ENCODE measurements at regions not wholly inside any gene's neighbourhood (a gene's known extent, or its start where the extent isn't known, plus 50 kb on each side); places are given as distances from the start of the nearest gene placed in this dataset.

GRCh38 chr6:15872241-15873103, 209.6 kb upstream of the DTNBP1 start:
- no peak for TF ChIP-seq ZZZ3 (IDR thresholded peaks at IDR 0.05; ENCODE audit: control insufficient read depth, insufficient read length, low read depth)
- no peak for TF ChIP-seq IRF4 (IDR thresholded peaks at IDR 0.05; ENCODE audit: low read depth, low read length)
- no peak for TF ChIP-seq TCF7 (IDR thresholded peaks at IDR 0.05; ENCODE audit: borderline replicate concordance)
- TF ChIP-seq TAF1 (IDR thresholded peaks at IDR 0.05; ENCODE audit: borderline replicate concordance, low read depth, low read length), result no peak
- TF ChIP-seq CHD2 (IDR thresholded peaks at IDR 0.05; ENCODE audit: borderline replicate concordance, low read depth, low read length), result no peak
- TF ChIP-seq CTCF (IDR thresholded peaks at IDR 0.05 in 2 of 3, conservative IDR thresholded peaks at IDR 0.05 in 1 of 3; ENCODE audit: control insufficient read depth in 2 of 3, extremely low read depth in 1 of 3, insufficient read depth in 1 of 3, low read depth in 3 of 3, low read length in 3 of 3), result no peak
- TF ChIP-seq NFYB (IDR thresholded peaks at IDR 0.05; ENCODE audit: insufficient read depth, low read depth, low read length), result no peak

All from GM12878 (cell line).